K562 (cell line): ENCODE measurements at regions not wholly inside any gene's neighbourhood (a gene's known extent, or its start where the extent isn't known, plus 50 kb on each side); places are given as distances from the start of the nearest gene placed in this dataset.

ENCODE experiments used
- CHAMP1 ChIP-seq: fragments of 450-650 bp; IDR thresholded peaks from 2 replicates; pipeline ENCODE4 v1.6.1; 2016; ENCODE audit warnings: mild to moderate bottlenecking
- HDGF ChIP-seq: fragments of 450-650 bp; IDR thresholded peaks from 2 replicates; pipeline ENCODE4 v1.6.1; 2016
- MAX ChIP-seq: sonication (generic); formaldehyde crosslinking; IDR thresholded peaks from 2 replicates; pipeline ENCODE4 v1.9.0; 2022; ENCODE audit warnings: mild to moderate bottlenecking, missing genetic modification reagents
- MXI1 ChIP-seq: IDR thresholded peaks from 2 replicates; pipeline ENCODE4 v1.6.1; 2011; ENCODE audit warnings: low read depth, mild to moderate bottlenecking, improper control_type of control experiment, low read length
- RAD21 ChIP-seq, 2 experiments: fragments of 250-450 bp in 1 of 2; fragments of 450-650 bp in 1 of 2; sonication (Bioruptor Pico) in 1 of 2; formaldehyde crosslinking in 1 of 2; IDR thresholded peaks in 1 of 2; conservative IDR thresholded peaks in 1 of 2; 2 replicates each; pipeline versions ENCODE4 v1.4.0 to v1.8.0; 2020 to 2022; ENCODE audit warnings: mild to moderate bottlenecking in 2 of 2, moderate library complexity in 1 of 2
- SAFB2 ChIP-seq: fragments of 200-400 bp; formaldehyde crosslinking; IDR thresholded peaks from 2 replicates; pipeline ENCODE4 v1.6.1; 2018; ENCODE audit warnings: borderline replicate concordance, low read length, low read depth, moderate library complexity; ENCODE audit not compliant: severe bottlenecking

DNA sequence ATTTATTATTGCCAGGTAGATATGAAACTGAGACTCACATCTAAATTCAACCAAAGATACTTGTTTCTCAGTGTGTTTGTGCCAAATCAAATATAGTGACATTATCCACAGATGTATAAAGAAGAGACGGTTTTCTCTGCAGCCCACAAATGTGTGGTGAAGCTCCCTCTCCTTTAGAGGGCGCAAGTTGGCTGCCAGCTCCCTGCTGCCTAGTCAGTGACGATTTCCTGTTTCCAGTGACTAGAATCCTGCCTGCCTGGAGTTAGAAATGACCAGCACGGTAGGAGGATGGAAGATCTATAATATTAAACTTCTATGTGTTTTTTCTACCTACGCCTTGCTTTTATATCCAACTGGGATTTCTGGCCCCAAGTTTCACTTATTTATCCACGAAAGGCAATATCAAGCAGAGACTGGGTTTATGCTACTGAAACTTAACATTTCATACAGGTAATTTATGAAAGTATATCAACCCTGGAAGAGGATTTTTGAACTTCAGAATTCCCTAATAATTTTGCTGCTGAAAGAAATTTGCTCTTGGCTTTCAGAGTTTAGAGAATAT, 1793.7 kb upstream of the TENM3 start:
- TF ChIP-seq RAD21 (CRISPR knock-in tag; conservative IDR thresholded peaks at IDR 0.05 in 1 of 2, IDR thresholded peaks at IDR 0.05 in 1 of 2), result no peak
- TF ChIP-seq HDGF, result no peak
- TF ChIP-seq CHAMP1, result no peak
- no peak for TF ChIP-seq MXI1
- TF ChIP-seq MAX (CRISPR knock-in tag), result no peak
- no peak for TF ChIP-seq SAFB2
